HepG2 (cell line): ENCODE measurements at regions not wholly inside any gene's neighbourhood (a gene's known extent, or its start where the extent isn't known, plus 50 kb on each side); places are given as distances from the start of the nearest gene placed in this dataset.

Experiments used
- ATAC-seq: fragments of 200-7000 bp; cut with Tn5 transposase; 3 replicates; pipeline ENCODE4 v1.9.1; 2020; ENCODE audit warnings: mild to moderate bottlenecking, moderate library complexity
- BruUV-seq: library from RNA; stranded (reverse); fragments of 400-500 nt; replicated peaks from 2 replicates; lab custom pipeline; 2021; lab: Mats Ljungman, UMichigan
- CTCF ChIA-PET: fragments of 300-600 bp; formaldehyde crosslinking; extraction: SDS; loops from one replicate; lab custom pipeline; 2021; ENCODE audit warnings: low total read pairs, inconsistent platforms, low intra/inter-chr PET ratio; lab: Yijun Ruan, JAX
- POLR2A ChIA-PET: fragments of 350-600 bp; sonication (Branson Sonifier 250); formaldehyde crosslinking; loops from one replicate; lab custom pipeline; 2020; ENCODE audit warnings: antibody characterized with exemption, inconsistent platforms; lab: Yijun Ruan, JAX
- DNase-seq: peaks from one replicate; pipeline ENCODE4 v3.0.0-alpha.2; 2015; ENCODE audit warnings: low spot score
- FAIRE-seq: peaks from 3 replicates; lab custom pipeline; 2011; peaks lifted over from hg19 to GRCh38; lab: Jason Lieb, UNC
- H2AFZ ChIP-seq: one replicate; pipeline ENCODE4 v1.6.1; 2011; ENCODE audit warnings: low read length, inconsistent platforms
- H3K27ac ChIP-seq: fragments of 300-600 bp; 3 replicates; pipeline ENCODE4 v1.8.0; 2011; ENCODE audit warnings: mixed run types, mild to moderate bottlenecking, mixed read lengths, low read length, inconsistent platforms; ENCODE audit not compliant: insufficient read depth; ENCODE audit errors: extremely low read length
- H3K27me3 ChIP-seq, 2 experiments: fragments of 200-600 bp in 1 of 2; 2 replicates in 1 of 2; 3 replicates in 1 of 2; pipeline versions ENCODE4 v1.6.0 to v1.8.0; 2011; ENCODE audit warnings: low read length in 2 of 2, mild to moderate bottlenecking in 2 of 2, moderate library complexity in 2 of 2, inconsistent platforms in 1 of 2; ENCODE audit not compliant: insufficient read depth in 2 of 2, control insufficient read depth in 1 of 2
- H3K36me3 ChIP-seq, 2 experiments: fragments of 200-600 bp in 1 of 2; replicated peaks in 1 of 2; 2 replicates in 1 of 2; 3 replicates in 1 of 2; pipeline versions ENCODE4 v1.5.1 to v1.8.0; 2011; ENCODE audit warnings: low read length in 2 of 2, inconsistent platforms in 1 of 2; ENCODE audit not compliant: insufficient read depth in 2 of 2, control insufficient read depth in 1 of 2
- H3K4me1 ChIP-seq: 2 replicates; pipeline ENCODE4 v1.5.1; 2012; ENCODE audit warnings: low read length, inconsistent platforms; ENCODE audit not compliant: insufficient read depth
- H3K4me2 ChIP-seq: 2 replicates; pipeline ENCODE4 v1.6.0; 2011; ENCODE audit warnings: low read depth, low read length, inconsistent platforms
- H3K4me3 ChIP-seq, 3 experiments: fragments of 200-600 bp in 1 of 3; sonication (generic), shearing (Covaris generic) in 1 of 3; replicated peaks in 1 of 3; 2 replicates each; pipeline ENCODE4 v1.5.1; 2011 to 2016; ENCODE audit warnings: low read length in 3 of 3, inconsistent platforms in 2 of 3, low read depth in 2 of 3, mild to moderate bottlenecking in 2 of 3, control low read depth in 1 of 3, mixed read lengths in 1 of 3; ENCODE audit not compliant: insufficient read depth in 1 of 3
- H3K79me2 ChIP-seq: one replicate; pipeline ENCODE4 v1.6.1; 2011; ENCODE audit warnings: low read length, inconsistent platforms; ENCODE audit not compliant: insufficient read depth
- H3K9ac ChIP-seq: 2 replicates; pipeline ENCODE4 v1.6.0; 2011; ENCODE audit warnings: mild to moderate bottlenecking, low read depth, low read length, inconsistent platforms; ENCODE audit not compliant: insufficient read depth
- H3K9me3 ChIP-seq: 2 replicates; pipeline ENCODE4 v1.5.1; 2012; ENCODE audit warnings: mild to moderate bottlenecking, low read length
- H4K20me1 ChIP-seq: 2 replicates; pipeline ENCODE4 v1.6.0; 2011; ENCODE audit warnings: inconsistent platforms, mild to moderate bottlenecking, low read length, moderate library complexity; ENCODE audit not compliant: insufficient read depth
- SOX6 ChIP-seq, 2 experiments: fragments of 450-650 bp in 1 of 2; sonication (generic) in 1 of 2; formaldehyde crosslinking in 1 of 2; IDR thresholded peaks; 2 replicates each; pipeline versions ENCODE4 v1.4.0 to v1.6.1; 2017 to 2020; ENCODE audit warnings: antibody characterized with exemption in 1 of 2, mild to moderate bottlenecking in 1 of 2, missing genetic modification reagents in 1 of 2
- THYN1 ChIP-seq: sonication (generic); formaldehyde crosslinking; IDR thresholded peaks from 2 replicates; pipeline ENCODE4 v1.8.1; 2023; ENCODE audit warnings: low read depth, mild to moderate bottlenecking, moderate library complexity, missing genetic modification reagents, borderline replicate concordance
- UBTF ChIP-seq: sonication (generic); formaldehyde crosslinking; IDR thresholded peaks from 2 replicates; pipeline ENCODE4 v1.4.0; 2020; ENCODE audit warnings: mild to moderate bottlenecking, missing genetic modification reagents
- WGBS: methylation state at CpG from one replicate; pipeline ENCODE4 v1.1.6; 2017; ENCODE audit warnings: low lambda C conversion rate; 5-methylcytosine and 5-hydroxymethylcytosine counted together
- in situ Hi-C: cut with HindIII; loops from 2 replicates; pipeline ENCODE4 v1.10.0; 2017; ENCODE audit warnings: low pct_unique_long_range_greater_than_20kb; ENCODE audit not compliant: extremely low pct_ligation_motif_present
- intact Hi-C: fragments of 100-400 bp; cut with micrococcal nuclease; formaldehyde crosslinking; loops from one replicate; pipeline ENCODE4 v1.10.0; 2022; ENCODE audit not compliant: unreplicated experiment

GRCh38 chrX:43436517-43436916 lies 219.6 kb upstream of the MAOA start:
- no peaks in the 10 kb centered on the region for H3K9me3 ChIP-seq
- no peaks in the 10 kb centered on the region for H4K20me1 ChIP-seq
- H2AFZ ChIP-seq, result no peak overlapping the region
- intact Hi-C loops, result no loop called here
- ATAC-seq (no peak), FAIRE-seq (no peak), DNase-seq (no peak)
- no peak overlapping the region for H3K9ac ChIP-seq
- H3K4me3 ChIP-seq, result no peak overlapping the region
- TF ChIP-seq THYN1 (CRISPR knock-in tag) (no peak), SOX6 (IDR thresholded peaks at IDR 0.05) (no peak), SOX6 (CRISPR knock-in tag; IDR thresholded peaks at IDR 0.05) (no peak)
- in situ Hi-C loops, result no loop called here
- 4% methylated on average over 2 of the region's 2 CpGs for WGBS
- H3K4me1 ChIP-seq, result no peaks in the 10 kb centered on the region
- H3K36me3 ChIP-seq, result no peaks in the 10 kb centered on the region
- no peak overlapping the region for H3K27ac ChIP-seq
- H3K79me2 ChIP-seq, result no peaks in the 10 kb centered on the region
- BruUV-seq, result no TSS peak
- no peak overlapping the region for H3K4me2 ChIP-seq
- ChIA-PET CTCF (no interaction called here), POLR2A (no interaction called here)
- no peaks in the 10 kb centered on the region for H3K27me3 ChIP-seq

GRCh38 chrX:43446752-43447151 lies 209.3 kb upstream of the MAOA start:
- no peaks in the 10 kb centered on the region for H3K79me2 ChIP-seq
- H3K4me1 ChIP-seq, result no peaks in the 10 kb centered on the region
- no peaks in the 10 kb centered on the region for H3K27me3 ChIP-seq
- no TSS peak for BruUV-seq
- ATAC-seq, result no peak
- no peaks in the 10 kb centered on the region for H4K20me1 ChIP-seq
- in situ Hi-C loops, result no loop called here
- no peak overlapping the region for H3K4me2 ChIP-seq
- no peak for DNase-seq
- no peak overlapping the region for H3K4me3 ChIP-seq
- ChIA-PET POLR2A (no interaction called here), CTCF (no interaction called here)
- no peak overlapping the region for H3K9ac ChIP-seq
- intact Hi-C loops, result no loop called here
- no peaks in the 10 kb centered on the region for H3K36me3 ChIP-seq
- H3K9me3 ChIP-seq, result 0 out of 2 replicates have a peak, but pooled peaks cover 2% of the 10 kb centered on the region
- TF ChIP-seq UBTF (CRISPR knock-in tag), result no peak
- no peak for FAIRE-seq
- no peak overlapping the region for H2AFZ ChIP-seq
- 0% methylated on average over 2 of the region's 2 CpGs for WGBS
- no peak overlapping the region for H3K27ac ChIP-seq
